ENCODE measurements at regions not wholly inside any gene's neighbourhood (a gene's known extent, or its start where the extent isn't known, plus 50 kb on each side); places are given as distances from the start of the nearest gene placed in this dataset.

DNA sequence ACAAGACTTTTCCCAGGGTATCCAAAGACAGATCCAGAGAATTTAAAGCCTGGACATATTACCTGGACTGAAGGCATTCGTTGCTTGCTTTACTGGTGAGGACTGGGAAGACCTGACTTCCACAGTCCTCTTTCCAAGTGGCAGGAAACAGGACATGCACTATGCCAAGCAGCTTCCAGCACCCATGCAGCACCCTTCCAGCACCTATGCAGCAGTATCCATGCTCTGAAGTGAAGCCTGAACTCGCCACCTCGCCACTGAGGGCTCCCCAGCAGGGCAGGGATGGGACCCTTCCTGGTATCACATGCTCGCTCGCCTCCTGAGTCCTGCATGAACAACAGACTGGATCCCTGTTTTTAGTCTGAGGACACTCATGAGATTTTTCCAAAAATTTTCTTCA is 189.9 kb upstream of the KLF14 start:
- H3K4me1 ChIP-seq: peaks cover 60% of the 10 kb centered on the region
- H3K27me3 ChIP-seq (replicated peaks; ENCODE audit: control insufficient read depth, insufficient read depth, low read length): no peaks in the 10 kb centered on the region
- H3K27ac Mint-ChIP-seq (ENCODE audit: unreplicated experiment): no peak overlapping the region
- H3K36me3 Mint-ChIP-seq (ENCODE audit: insufficient read depth, unreplicated experiment): no peaks in the 10 kb centered on the region
- no peak overlapping the region for H3K4me3 Mint-ChIP-seq (ENCODE audit: unreplicated experiment)
- H3K4me1 Mint-ChIP-seq (ENCODE audit: low read depth, unreplicated experiment): peaks cover 30% of the 10 kb centered on the region
- H3K27me3 Mint-ChIP-seq (ENCODE audit: insufficient read depth, unreplicated experiment): no peaks in the 10 kb centered on the region
- DNase-seq: no peak
- H3K36me3 ChIP-seq (ENCODE audit: control insufficient read depth, insufficient read depth, low read length): no peaks in the 10 kb centered on the region
- no peaks in the 10 kb centered on the region for H3K9me3 Mint-ChIP-seq (ENCODE audit: unreplicated experiment)
- POLR2A ChIA-PET: interaction anchor here (2.0 kb wide), 1 partner anchor 10 kb away, joined by 7 read pairs; no protein-coding TSS in a partner anchor
- no TSS peak for BruUV-seq (replicated peaks)
- intact Hi-C loops (cut with micrococcal nuclease; ENCODE audit: unreplicated experiment): loop anchor here (2.0 kb wide), 1 partner anchor 17 kb away; no protein-coding TSS in a partner anchor
- TF ChIP-seq, protein P1, sequence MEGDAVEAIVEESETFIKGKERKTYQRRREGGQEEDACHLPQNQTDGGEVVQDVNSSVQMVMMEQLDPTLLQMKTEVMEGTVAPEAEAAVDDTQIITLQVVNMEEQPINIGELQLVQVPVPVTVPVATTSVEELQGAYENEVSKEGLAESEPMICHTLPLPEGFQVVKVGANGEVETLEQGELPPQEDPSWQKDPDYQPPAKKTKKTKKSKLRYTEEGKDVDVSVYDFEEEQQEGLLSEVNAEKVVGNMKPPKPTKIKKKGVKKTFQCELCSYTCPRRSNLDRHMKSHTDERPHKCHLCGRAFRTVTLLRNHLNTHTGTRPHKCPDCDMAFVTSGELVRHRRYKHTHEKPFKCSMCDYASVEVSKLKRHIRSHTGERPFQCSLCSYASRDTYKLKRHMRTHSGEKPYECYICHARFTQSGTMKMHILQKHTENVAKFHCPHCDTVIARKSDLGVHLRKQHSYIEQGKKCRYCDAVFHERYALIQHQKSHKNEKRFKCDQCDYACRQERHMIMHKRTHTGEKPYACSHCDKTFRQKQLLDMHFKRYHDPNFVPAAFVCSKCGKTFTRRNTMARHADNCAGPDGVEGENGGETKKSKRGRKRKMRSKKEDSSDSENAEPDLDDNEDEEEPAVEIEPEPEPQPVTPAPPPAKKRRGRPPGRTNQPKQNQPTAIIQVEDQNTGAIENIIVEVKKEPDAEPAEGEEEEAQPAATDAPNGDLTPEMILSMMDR (IDR thresholded peaks at IDR 0.05; ENCODE audit: insufficient read depth in 1 of 2, low read depth in 1 of 2, low read length in 1 of 2, severe bottlenecking in 1 of 2, unreplicated experiment in 1 of 2): no peak
- no peak overlapping the region for H3K4me3 ChIP-seq (ENCODE audit: low read depth, low read length)
- CTCF ChIA-PET: no interaction called here
- H3K9me3 ChIP-seq: no peaks in the 10 kb centered on the region

DNA sequence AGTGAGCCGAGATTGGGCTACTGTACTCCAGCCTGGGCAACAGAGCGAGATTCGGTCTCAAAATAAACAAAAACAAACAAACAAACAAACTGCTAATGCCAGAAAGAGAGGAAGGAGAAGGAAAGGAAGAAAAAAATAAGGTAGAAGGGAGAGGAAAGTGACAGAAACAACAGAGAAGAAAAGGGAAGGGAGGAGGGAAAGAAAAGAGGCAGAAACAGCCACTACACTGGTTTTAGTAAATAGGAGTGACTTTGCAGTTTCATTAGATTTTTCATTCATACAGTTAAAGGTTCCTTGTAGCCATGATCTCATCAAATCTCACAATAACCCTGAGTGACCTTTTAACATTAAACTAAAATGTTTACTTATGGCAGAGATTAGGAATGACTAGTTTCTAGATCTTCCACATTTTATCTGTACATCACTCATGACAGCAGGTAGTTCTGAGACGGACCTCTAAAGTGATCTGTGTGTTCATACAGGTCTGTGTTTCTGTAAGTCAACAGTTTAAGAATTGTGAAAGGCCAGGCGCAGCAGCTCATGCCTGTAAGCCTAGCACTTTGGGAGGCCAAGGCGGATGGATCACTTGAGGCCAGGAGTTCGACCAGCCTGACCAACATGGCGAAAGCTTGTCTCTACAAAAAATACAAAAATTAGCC is 191.3 kb upstream of the KLF14 start:
- H3K4me1 ChIP-seq: peaks cover 52% of the 10 kb centered on the region
- Mint-ChIP-seq H3K27ac (ENCODE audit: unreplicated experiment) (peak overlapping the region; percentile 89), H3K4me1 (ENCODE audit: low read depth, unreplicated experiment) (peaks cover 30% of the 10 kb centered on the region), H3K27me3 (ENCODE audit: insufficient read depth, unreplicated experiment) (no peaks in the 10 kb centered on the region), H3K4me3 (ENCODE audit: unreplicated experiment) (no peak overlapping the region), H3K9me3 (ENCODE audit: unreplicated experiment) (no peaks in the 10 kb centered on the region), H3K36me3 (ENCODE audit: insufficient read depth, unreplicated experiment) (no peaks in the 10 kb centered on the region)
- H3K27me3 ChIP-seq (replicated peaks; ENCODE audit: control insufficient read depth, insufficient read depth, low read length): no peaks in the 10 kb centered on the region
- H3K36me3 ChIP-seq (ENCODE audit: control insufficient read depth, insufficient read depth, low read length): no peaks in the 10 kb centered on the region
- H3K9me3 ChIP-seq: no peaks in the 10 kb centered on the region
- peak in 1 of 2 experiments; percentile 43 for DNase-seq
- TF ChIP-seq, protein P1 (IDR thresholded peaks at IDR 0.05; ENCODE audit: insufficient read depth in 1 of 2, low read depth in 1 of 2, low read length in 1 of 2, severe bottlenecking in 1 of 2, unreplicated experiment in 1 of 2): no peak
- ChIA-PET POLR2A (interaction anchor here (0.7 kb wide), 1 partner anchor 19 kb away, joined by 10 read pairs; no protein-coding TSS in a partner anchor), CTCF (interaction anchor here (1.2 kb wide), 1 partner anchor 28 kb away, joined by 4 read pairs; no protein-coding TSS in a partner anchor)
- no TSS peak for BruUV-seq (replicated peaks)
- intact Hi-C loops (cut with micrococcal nuclease; ENCODE audit: unreplicated experiment): loop anchor here (1.0 kb wide), 1 partner anchor 28 kb away; no protein-coding TSS in a partner anchor
- H3K4me3 ChIP-seq (ENCODE audit: low read depth, low read length): no peak overlapping the region

DNA sequence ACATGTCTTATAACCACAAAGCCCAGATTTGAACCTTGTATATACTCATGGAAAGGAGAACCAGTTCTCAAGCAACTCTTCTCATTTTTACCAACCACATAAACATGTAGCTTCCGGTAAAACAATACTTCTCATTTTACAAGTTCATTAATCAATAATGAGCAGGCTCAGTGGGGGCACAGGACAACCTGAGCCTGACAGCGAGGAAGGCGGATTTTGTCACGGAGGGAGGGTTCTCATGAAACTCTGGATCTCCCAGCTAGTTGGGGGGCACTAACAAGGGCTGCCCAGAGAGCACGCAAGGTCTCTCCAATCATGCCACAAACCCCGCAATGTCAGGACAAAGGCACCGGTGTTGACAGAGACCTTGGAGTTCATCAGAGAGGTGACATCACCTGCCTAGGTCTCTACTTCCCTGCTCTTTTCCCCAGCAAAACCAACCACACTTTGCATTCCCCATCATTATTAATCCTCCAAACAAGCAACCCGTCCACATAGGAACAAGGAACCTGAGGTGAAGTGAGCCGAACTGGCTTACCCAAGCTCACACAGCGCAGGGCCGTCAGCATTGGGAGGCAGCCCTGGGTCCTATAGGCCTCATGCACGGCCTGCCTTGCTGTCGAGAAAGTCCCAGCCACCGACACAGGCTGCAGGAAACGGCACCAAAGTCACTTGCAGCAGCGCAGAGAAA is 192.1 kb upstream of the KLF14 start:
- POLR2A ChIA-PET: interaction anchor here (0.7 kb wide), 1 partner anchor 18 kb away, joined by 10 read pairs; no protein-coding TSS in a partner anchor
- no peak for DNase-seq
- H3K4me3 ChIP-seq (ENCODE audit: low read depth, low read length): no peak overlapping the region
- CTCF ChIA-PET: no interaction called here
- peaks cover 49% of the 10 kb centered on the region for H3K4me1 ChIP-seq
- H3K36me3 ChIP-seq (ENCODE audit: control insufficient read depth, insufficient read depth, low read length): no peaks in the 10 kb centered on the region
- H3K4me3 Mint-ChIP-seq (ENCODE audit: unreplicated experiment): no peak overlapping the region
- TF ChIP-seq, protein P1 (IDR thresholded peaks at IDR 0.05; ENCODE audit: insufficient read depth in 1 of 2, low read depth in 1 of 2, low read length in 1 of 2, severe bottlenecking in 1 of 2, unreplicated experiment in 1 of 2): no peak
- intact Hi-C loops (cut with micrococcal nuclease; ENCODE audit: unreplicated experiment): no loop called here
- H3K9me3 ChIP-seq: no peaks in the 10 kb centered on the region
- no TSS peak for BruUV-seq (replicated peaks)
- H3K27me3 Mint-ChIP-seq (ENCODE audit: insufficient read depth, unreplicated experiment): no peaks in the 10 kb centered on the region
- peaks cover 30% of the 10 kb centered on the region for H3K4me1 Mint-ChIP-seq (ENCODE audit: low read depth, unreplicated experiment)
- peak overlapping the region; percentile 89 for H3K27ac Mint-ChIP-seq (ENCODE audit: unreplicated experiment)
- H3K36me3 Mint-ChIP-seq (ENCODE audit: insufficient read depth, unreplicated experiment): no peaks in the 10 kb centered on the region
- H3K9me3 Mint-ChIP-seq (ENCODE audit: unreplicated experiment): no peaks in the 10 kb centered on the region
- H3K27me3 ChIP-seq (replicated peaks; ENCODE audit: control insufficient read depth, insufficient read depth, low read length): no peaks in the 10 kb centered on the region
